DND-41 (cell line): ENCODE measurements at regions not wholly inside any gene's neighbourhood (a gene's known extent, or its start where the extent isn't known, plus 50 kb on each side); places are given as distances from the start of the nearest gene placed in this dataset.

Experiments used
- EZH2 ChIP-seq: IDR thresholded peaks from 3 replicates; pipeline ENCODE4 v1.6.1; 2012; ENCODE audit warnings: borderline replicate concordance, low read depth, mild to moderate bottlenecking, moderate library complexity, low read length, inconsistent platforms; ENCODE audit not compliant: severe bottlenecking
- TF ChIP-seq, protein P1 (sequence below): IDR thresholded peaks from 2 replicates; pipeline ENCODE4 v1.5.1; 2012; ENCODE audit warnings: borderline replicate concordance, low read length, moderate library complexity, mild to moderate bottlenecking; ENCODE audit not compliant: poor library complexity, severe bottlenecking; ENCODE audit errors: extremely low read depth

DNA sequence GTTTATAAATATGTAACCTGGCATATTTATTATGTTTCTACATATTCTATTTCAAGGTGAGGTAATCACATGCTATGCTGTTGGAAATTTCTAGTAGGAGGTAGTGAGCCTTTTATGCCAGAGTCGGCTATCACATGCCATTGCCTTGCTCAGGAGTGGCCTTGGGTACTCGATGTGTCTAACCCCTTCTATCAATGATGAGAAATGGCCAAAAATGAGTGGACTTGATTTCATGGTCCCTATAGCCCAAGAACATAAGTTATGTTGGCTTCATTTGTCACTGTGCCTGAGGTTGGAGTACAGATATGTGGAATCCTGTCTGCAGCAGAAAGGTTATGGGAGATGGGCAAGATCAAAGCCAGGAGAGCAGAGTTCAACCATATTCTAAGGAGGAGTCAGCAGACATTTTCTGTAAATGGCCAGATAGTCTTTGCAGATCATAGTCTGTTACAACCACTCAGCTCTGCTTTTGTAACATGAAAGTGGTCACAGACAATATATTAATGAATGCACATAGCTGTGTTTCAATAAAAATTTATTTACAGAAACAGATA, 554.4 kb downstream of the PDCD6IP start:
- TF ChIP-seq, protein P1, sequence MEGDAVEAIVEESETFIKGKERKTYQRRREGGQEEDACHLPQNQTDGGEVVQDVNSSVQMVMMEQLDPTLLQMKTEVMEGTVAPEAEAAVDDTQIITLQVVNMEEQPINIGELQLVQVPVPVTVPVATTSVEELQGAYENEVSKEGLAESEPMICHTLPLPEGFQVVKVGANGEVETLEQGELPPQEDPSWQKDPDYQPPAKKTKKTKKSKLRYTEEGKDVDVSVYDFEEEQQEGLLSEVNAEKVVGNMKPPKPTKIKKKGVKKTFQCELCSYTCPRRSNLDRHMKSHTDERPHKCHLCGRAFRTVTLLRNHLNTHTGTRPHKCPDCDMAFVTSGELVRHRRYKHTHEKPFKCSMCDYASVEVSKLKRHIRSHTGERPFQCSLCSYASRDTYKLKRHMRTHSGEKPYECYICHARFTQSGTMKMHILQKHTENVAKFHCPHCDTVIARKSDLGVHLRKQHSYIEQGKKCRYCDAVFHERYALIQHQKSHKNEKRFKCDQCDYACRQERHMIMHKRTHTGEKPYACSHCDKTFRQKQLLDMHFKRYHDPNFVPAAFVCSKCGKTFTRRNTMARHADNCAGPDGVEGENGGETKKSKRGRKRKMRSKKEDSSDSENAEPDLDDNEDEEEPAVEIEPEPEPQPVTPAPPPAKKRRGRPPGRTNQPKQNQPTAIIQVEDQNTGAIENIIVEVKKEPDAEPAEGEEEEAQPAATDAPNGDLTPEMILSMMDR = no peak
- no peak for TF ChIP-seq EZH2
